ENCODE measurements at regions not wholly inside any gene's neighbourhood (a gene's known extent, or its start where the extent isn't known, plus 50 kb on each side); places are given as distances from the start of the nearest gene placed in this dataset.
"Not testable (repeated sequence)": the region's sequence is repeated elsewhere in the genome, so short reads cannot be mapped to it uniquely, and the experiment has no call there.

- DNase-seq, result no peak
Measured at GRCh38 chr12:131561891-131562684, 148.8 kb upstream of the SFSWAP start.

DNA sequence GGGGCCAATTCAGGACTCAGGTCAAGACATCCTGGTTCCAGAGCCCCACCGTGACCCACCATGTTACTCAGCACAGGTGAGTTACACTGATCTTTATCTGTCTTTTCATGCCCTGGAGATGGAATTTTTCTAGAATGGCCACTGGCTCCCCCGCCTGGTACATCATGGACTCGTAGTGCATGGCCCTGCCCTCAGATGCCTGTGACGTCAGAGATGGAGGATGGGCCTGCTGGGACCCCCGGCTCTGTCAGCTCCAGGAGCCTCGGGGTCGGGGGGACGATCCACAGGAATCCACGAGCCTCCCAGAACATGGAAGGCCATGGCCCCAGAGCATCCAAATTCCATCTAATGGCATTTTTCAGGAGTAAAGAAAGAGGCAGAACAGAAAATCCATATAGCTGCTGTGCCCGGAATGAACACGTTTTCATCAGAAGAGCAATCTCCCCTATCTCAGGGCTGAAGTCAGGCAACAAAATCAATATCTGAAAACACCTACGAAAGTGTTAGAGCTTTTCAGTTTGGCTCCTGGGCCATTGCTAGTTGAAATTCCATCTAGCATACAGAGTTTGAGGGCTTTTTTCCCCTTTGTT is 146.7 kb upstream of the SFSWAP start:
- DNase-seq, result not testable (repeated sequence)

- DNase-seq, result no peak
Measured at GRCh38 chr12:131564845-131565244, 146.0 kb upstream of the SFSWAP start.

DNA sequence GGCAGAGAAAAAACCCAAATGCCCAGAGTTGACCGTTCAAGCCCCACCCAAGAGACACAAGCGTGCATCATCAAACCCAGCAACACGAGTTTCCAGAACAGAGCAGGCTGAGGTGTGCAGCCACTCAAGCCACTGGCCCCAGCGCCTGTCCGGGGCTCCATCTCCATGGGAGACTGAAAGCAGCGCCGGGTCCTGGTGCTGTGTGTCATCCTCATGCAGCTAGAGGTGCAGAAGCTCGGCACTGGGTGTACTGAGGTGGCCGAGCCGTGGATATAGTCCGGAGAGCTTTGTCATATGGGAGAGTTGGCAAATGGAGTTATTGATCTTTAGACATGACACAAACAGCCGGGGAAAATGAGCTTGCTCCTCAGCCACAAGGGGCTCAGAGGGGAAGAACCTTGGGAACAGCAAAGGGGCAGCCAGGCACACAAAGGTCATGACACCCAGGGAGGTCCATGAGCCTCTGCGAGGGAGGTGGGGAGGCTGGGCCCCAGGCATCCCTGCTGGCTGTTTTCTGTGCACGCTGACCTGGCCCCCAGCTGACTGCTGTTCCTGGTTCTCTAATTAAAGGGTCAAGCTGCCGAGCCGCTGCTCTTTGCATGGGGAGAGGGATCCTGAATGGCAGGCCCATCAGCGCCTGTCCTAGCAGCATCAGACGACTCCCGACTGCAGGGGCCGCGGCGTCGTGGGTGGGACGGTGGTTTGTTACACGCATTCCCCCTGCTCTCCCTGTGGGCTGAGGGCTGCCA is 145.4 kb upstream of the SFSWAP start:
- DNase-seq, result no peak

- no peak for DNase-seq
Measured at GRCh38 chr12:131568336-131568735, 142.6 kb upstream of the SFSWAP start.

GRCh38 chr12:131570596-131570995 is 140.3 kb upstream of the SFSWAP start:
- no peak for DNase-seq

DNA sequence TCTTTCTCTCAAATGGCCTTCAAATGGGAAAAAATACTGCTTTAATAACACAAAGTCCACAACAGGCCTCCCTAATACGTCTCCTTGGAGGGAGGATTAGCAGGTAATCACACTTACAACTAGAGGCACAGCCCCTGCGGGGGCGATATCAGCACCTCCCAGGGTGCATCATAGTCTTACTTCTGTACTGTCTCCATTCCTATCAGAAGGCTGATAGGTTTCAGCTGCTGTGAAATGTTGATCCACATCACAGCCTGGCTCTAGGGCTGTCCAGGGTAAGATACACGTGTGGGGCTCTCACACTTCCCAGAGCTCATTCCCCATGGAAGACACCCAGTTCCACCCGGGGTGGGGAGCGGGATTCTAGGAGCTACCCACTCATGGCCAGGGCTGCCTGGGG is 139.1 kb upstream of the SFSWAP start:
- no peak for DNase-seq

DNA sequence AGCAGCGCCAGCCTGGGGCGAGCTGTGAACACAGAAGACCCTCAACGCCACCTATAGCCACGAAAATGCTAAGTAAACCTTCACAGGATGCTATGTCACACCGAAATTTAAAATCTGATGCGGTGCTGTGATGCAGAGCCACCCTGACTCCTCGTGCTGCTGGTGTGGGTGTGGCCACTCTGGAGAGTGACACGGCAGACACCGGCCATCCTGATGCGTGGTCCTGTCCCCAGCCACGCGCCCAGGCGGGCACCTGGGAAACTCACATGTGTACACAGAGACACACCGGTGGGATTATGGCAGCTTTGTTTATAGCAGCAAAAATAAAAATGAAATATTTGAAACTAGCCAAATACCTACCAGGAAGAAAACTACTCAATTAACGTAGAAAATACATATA is 138.3 kb upstream of the SFSWAP start:
- DNase-seq, result no peak

DNA sequence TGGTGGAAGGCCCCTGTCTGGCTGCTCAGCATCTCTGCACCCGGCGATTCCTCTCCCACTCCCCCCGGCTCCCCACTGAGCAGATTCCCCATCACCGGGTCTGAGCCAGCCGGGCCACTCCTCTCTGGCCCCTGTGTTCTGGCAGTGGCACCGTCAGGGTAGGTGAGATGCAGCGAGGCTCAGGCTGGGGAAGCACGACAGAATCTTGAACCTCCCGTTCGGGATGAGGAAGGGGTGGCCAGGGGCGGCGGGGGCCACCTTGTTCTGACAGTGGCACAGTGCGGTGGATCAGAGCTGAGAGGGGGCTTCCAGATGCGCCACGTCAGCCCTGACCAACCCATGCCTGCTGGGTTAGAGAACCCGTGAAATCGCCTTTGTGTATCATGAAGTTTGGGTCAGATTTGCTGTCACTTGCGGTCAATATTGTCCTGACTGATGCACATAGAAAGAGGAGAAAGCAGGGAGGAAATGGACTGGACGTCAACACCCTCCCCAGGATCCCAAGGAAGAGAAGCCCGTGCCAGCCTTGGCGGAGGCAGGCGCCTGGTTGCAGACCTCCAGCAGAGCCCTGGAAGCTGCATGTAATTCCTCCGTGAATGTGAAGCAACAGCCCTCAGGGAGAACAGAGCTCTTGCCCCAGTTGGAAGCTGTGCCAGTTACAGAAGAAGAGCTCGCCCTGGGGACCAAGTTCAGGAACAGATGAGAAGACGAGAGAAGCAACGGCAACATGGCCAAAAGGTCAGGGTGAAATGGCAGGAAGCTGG is 137.1 kb upstream of the SFSWAP start:
- no peak for DNase-seq

DNA sequence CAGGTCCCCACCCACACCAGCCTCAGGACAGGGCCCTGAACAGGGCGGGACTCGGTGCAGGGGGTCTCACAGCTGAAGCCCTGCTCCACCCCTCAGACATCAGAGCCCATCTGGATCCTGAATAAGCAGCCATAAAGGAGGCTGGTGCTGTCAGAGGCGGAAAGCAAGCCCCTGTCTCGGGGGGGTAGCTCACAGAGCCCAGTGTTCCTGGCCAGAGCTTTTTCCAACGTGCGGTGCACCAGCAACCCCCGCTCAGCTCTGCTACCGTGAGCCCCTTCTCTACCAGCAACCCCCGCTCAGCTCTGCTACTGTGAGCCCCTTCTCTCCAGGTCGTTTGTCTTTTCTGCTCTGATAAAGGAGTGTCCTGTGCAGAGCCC is 136.5 kb upstream of the SFSWAP start:
- no peak for DNase-seq

DNA sequence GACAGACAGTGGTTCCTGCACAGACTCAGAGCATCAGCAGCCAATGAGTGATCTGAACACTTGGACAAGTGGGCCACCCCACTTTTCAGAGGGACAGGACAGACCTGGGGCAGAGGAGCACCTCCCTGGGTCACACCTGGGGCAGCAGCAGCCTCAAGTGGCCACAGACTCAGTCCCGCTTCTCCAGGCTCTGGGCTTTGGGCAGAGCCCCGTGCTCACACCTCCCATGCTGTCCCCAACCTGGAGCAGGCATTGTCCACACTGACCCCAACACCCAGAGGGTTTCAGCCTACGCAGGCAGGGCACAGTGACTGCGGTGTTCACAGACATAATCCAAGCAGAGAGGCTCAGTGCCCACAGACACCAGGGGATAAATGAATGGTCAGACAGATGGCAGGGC is 135.5 kb upstream of the SFSWAP start:
- no peak for DNase-seq

DNA sequence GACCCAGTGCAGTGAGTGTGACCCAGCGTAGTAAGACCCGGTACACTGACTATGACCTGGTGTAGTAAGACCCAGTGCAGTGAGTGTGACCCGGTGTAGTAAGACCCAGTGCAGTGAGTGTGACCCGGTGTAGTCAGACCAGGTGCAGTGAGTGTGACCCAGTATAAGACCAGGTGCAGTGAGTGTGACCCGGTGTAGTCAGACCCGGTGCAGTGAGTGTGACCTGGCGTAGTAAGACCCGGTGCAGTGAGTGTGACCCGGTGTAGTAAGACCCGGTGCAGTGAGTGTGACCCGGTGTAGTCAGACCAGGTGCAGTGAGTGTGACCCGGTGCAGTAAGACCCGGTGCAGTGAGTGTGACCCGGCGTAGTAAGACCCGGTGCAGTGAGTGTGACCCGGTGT is 134.2 kb upstream of the SFSWAP start:
- not testable (repeated sequence) for DNase-seq

DNA sequence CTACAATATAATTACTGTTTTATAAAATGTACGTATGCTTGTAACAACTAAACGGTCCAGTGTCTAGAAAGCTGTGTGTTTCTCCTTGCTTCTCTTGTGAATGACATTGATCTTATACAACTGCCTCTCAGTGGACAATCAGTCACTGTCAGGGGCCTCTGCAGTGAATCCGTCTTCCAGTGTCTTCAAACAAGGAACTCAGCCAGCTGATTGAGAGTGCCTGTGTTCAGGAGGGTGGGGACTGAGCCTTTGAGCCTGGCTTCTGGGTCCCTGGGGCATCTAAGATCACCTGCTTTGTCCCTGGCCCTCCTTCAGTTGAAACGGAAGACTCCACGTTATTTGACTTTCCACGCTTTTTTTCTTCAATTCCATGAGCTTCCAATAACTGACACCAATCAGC is 133.1 kb upstream of the SFSWAP start:
- DNase-seq, result no peak

- DNase-seq, result no peak
Measured at GRCh38 chr12:131578828-131579470, 131.9 kb upstream of the SFSWAP start.

GRCh38 chr12:131583090-131583712 is 127.7 kb upstream of the SFSWAP start:
- DNase-seq, result no peak

GRCh38 chr12:131586269-131586668 is 124.6 kb upstream of the SFSWAP start:
- DNase-seq, result no peak

GRCh38 chr12:131586761-131587160 is 124.1 kb upstream of the SFSWAP start:
- no peak for DNase-seq

DNA sequence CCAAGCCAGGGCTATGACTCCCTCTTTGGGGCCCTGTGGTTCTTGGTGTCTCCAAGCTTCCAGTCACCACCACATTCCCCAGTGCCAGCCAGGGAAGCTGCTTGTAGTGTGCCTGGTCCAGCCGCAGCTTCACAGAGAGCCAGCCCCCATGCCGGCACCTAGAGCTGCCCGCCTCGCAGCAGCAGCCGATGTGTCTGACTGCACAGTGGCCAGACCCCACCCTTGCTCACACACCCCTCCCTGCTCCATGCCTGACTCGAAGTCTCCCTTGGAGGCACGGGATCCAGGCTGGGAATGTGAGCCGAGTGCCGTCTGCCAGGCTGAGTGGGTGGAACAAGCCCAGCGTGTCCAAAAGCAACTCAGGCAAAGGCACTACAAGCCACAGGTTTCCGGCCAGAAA is 123.3 kb upstream of the SFSWAP start:
- DNase-seq, result no peak

DNA sequence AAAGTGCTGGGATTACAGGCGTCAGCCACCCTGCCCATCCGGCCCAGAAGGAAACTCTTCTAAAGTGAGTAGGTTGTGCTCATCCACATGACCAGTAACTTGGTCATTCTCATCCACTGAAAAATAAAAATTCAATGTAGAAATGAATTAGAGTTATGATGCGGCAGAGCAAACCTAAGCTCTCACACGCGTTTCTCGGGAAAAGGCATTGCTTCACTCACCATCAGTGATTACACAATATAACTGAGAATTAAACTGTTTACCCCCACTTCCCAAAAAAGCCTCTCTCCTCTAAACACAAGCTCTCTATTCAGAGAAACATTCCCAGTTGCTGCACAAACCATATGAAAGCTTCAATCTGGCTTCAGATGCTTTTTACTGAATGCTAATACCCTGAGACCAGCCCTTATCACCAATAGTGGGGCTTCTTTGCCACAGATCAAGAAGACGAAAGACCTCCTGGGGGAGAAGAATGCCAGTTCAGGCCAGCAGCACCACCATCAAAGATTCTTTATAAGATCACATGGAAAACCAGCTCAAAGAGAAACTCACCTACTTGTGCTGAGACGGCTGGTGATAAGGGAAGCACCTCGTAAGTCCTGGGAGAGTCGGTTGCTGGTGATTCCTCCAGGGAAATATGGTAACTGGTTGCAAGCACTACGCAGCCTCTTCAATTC is 121.5 kb upstream of the SFSWAP start:
- no peak for DNase-seq

DNA sequence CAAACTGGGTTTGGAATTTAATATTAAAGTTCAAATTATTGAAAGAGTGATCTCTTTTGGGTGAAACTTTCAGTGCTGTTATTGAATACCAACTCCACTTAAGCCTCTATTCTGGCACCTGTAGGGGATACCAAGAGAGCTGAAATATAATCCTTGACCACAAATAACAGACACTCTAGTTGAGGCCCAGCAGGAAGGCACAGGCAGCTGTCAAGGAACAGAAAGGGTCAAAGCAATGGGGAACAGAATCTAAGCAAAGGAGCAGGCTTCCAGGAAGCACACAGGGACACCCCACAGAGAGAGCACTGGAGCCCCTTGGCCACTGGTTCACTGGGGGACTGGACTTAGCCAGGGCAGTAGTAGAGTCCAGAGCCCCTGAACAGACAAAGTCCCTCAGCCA is 120.9 kb upstream of the SFSWAP start:
- DNase-seq, result peak; percentile 79

DNA sequence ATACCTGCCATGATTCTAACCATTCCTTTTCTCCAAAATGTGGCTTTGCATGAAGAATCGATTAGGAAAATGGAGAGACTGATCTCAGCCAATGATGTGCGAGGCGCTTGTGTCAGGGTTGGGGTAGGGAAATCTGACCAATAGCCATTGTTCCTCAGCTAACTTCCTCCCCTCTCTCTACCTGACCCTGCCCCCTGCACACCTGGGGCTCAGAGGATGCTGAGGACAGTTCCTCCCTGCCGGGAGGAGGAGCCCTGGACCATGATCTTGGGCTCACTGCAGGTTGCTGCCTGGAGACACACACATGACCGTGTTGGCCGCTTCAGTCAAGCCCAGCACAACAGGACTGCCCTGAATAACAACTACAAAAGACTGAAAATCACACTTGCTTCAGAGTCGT is 119.8 kb upstream of the SFSWAP start:
- DNase-seq, result no peak
